ENCODE measurements at regions not wholly inside any gene's neighbourhood (a gene's known extent, or its start where the extent isn't known, plus 50 kb on each side); places are given as distances from the start of the nearest gene placed in this dataset.

GRCh38 chr14:101020834-101021370 lies 117.4 kb upstream of the RTL1 start:
- H3K4me3 Mint-ChIP-seq, result no peak overlapping the region
- H3K4me1 Mint-ChIP-seq, result peaks cover 4% of the 10 kb centered on the region
- H3K27me3 Mint-ChIP-seq (ENCODE audit: low read depth), result peaks cover 7% of the 10 kb centered on the region
- peaks cover 16% of the 10 kb centered on the region for H3K9me3 Mint-ChIP-seq
- H3K27ac Mint-ChIP-seq, result no peak overlapping the region
- no peak for TF ChIP-seq CTCF (IDR thresholded peaks at IDR 0.05; ENCODE audit: unreplicated experiment in 3 of 3)
- no peaks in the 10 kb centered on the region for H3K36me3 Mint-ChIP-seq (ENCODE audit: low read depth)

GRCh38 chr14:101022121-101022520 lies 118.6 kb upstream of the RTL1 start:
- no peak overlapping the region for H3K4me3 Mint-ChIP-seq
- no peaks in the 10 kb centered on the region for H3K36me3 Mint-ChIP-seq (ENCODE audit: low read depth)
- peaks cover 7% of the 10 kb centered on the region for H3K27me3 Mint-ChIP-seq (ENCODE audit: low read depth)
- H3K4me1 Mint-ChIP-seq, result peaks cover 4% of the 10 kb centered on the region
- H3K9me3 Mint-ChIP-seq, result peaks cover 16% of the 10 kb centered on the region
- no peak for TF ChIP-seq CTCF (IDR thresholded peaks at IDR 0.05; ENCODE audit: unreplicated experiment in 3 of 3)
- H3K27ac Mint-ChIP-seq, result no peak overlapping the region

GRCh38 chr14:101022916-101023435 lies 119.5 kb upstream of the RTL1 start:
- no peak for TF ChIP-seq CTCF (IDR thresholded peaks at IDR 0.05; ENCODE audit: unreplicated experiment in 3 of 3)
- Mint-ChIP-seq H3K27ac (no peak overlapping the region), H3K4me1 (peaks cover under 1% of the 10 kb centered on the region), H3K9me3 (peaks cover 16% of the 10 kb centered on the region), H3K27me3 (ENCODE audit: low read depth) (peaks cover 7% of the 10 kb centered on the region), H3K4me3 (no peak overlapping the region), H3K36me3 (ENCODE audit: low read depth) (no peaks in the 10 kb centered on the region)

- TF ChIP-seq CTCF (IDR thresholded peaks at IDR 0.05; ENCODE audit: unreplicated experiment in 3 of 3), result no peak
- Mint-ChIP-seq H3K27me3 (ENCODE audit: low read depth) (peaks cover 3% of the 10 kb centered on the region), H3K4me1 (no peaks in the 10 kb centered on the region), H3K36me3 (ENCODE audit: low read depth) (no peaks in the 10 kb centered on the region), H3K27ac (no peak overlapping the region), H3K4me3 (no peak overlapping the region), H3K9me3 (peaks cover 16% of the 10 kb centered on the region)
Observed at GRCh38 chr14:101024686-101025085, 121.2 kb upstream of the RTL1 start.

- no peak for TF ChIP-seq CTCF (IDR thresholded peaks at IDR 0.05; ENCODE audit: unreplicated experiment in 3 of 3)
- H3K27me3 Mint-ChIP-seq (ENCODE audit: low read depth), result peaks cover 3% of the 10 kb centered on the region
- no peaks in the 10 kb centered on the region for H3K36me3 Mint-ChIP-seq (ENCODE audit: low read depth)
- no peak overlapping the region for H3K27ac Mint-ChIP-seq
- H3K4me3 Mint-ChIP-seq, result no peak overlapping the region
- H3K4me1 Mint-ChIP-seq, result no peaks in the 10 kb centered on the region
- peaks cover 16% of the 10 kb centered on the region for H3K9me3 Mint-ChIP-seq
Observed at GRCh38 chr14:101025131-101025530, 121.6 kb upstream of the RTL1 start.

- Mint-ChIP-seq H3K36me3 (ENCODE audit: low read depth) (no peaks in the 10 kb centered on the region), H3K4me3 (no peak overlapping the region), H3K9me3 (peaks cover 16% of the 10 kb centered on the region), H3K4me1 (no peaks in the 10 kb centered on the region), H3K27ac (no peak overlapping the region), H3K27me3 (ENCODE audit: low read depth) (peaks cover 5% of the 10 kb centered on the region)
- TF ChIP-seq CTCF (IDR thresholded peaks at IDR 0.05; ENCODE audit: unreplicated experiment in 3 of 3), result no peak
Observed at GRCh38 chr14:101025696-101026095, 122.2 kb upstream of the RTL1 start.

Measured in nephron (organoid).